ENCODE measurements at regions not wholly inside any gene's neighbourhood (a gene's known extent, or its start where the extent isn't known, plus 50 kb on each side); places are given as distances from the start of the nearest gene placed in this dataset.
"Not testable (repeated sequence)": the region's sequence is repeated elsewhere in the genome, so short reads cannot be mapped to it uniquely, and the experiment has no call there.

- intact Hi-C loops (cut with DNase I) = no loop called here
- Histone ChIP-seq H3K27me3 (no peaks in the 10 kb centered on the region), H3K4me1 (ENCODE audit: insufficient read depth) (no peaks in the 10 kb centered on the region), H3K36me3 (no peaks in the 10 kb centered on the region), H3K4me3 (no peak overlapping the region), H3K9me3 (no peaks in the 10 kb centered on the region), H3K27ac (no peak overlapping the region)
- TF ChIP-seq EP300 (IDR thresholded peaks at IDR 0.05) = no peak
- TF ChIP-seq, protein P1, sequence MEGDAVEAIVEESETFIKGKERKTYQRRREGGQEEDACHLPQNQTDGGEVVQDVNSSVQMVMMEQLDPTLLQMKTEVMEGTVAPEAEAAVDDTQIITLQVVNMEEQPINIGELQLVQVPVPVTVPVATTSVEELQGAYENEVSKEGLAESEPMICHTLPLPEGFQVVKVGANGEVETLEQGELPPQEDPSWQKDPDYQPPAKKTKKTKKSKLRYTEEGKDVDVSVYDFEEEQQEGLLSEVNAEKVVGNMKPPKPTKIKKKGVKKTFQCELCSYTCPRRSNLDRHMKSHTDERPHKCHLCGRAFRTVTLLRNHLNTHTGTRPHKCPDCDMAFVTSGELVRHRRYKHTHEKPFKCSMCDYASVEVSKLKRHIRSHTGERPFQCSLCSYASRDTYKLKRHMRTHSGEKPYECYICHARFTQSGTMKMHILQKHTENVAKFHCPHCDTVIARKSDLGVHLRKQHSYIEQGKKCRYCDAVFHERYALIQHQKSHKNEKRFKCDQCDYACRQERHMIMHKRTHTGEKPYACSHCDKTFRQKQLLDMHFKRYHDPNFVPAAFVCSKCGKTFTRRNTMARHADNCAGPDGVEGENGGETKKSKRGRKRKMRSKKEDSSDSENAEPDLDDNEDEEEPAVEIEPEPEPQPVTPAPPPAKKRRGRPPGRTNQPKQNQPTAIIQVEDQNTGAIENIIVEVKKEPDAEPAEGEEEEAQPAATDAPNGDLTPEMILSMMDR (IDR thresholded peaks at IDR 0.05) = no peak
- no peak for TF ChIP-seq POLR2A (IDR thresholded peaks at IDR 0.05)
- WGBS, 3 donors = 83 to 88% (median 87%) methylated on average over 7 of the region's 7 CpGs
- DNase-seq = no peak
Measured at GRCh38 chr20:55132523-55132922, 657.1 kb downstream of the DOK5 start.

GRCh38 chr20:55117577-55117976 lies 642.2 kb downstream of the DOK5 start:
- intact Hi-C loops (cut with DNase I); H3K27ac ChIP-seq: not testable (repeated sequence)

DNA sequence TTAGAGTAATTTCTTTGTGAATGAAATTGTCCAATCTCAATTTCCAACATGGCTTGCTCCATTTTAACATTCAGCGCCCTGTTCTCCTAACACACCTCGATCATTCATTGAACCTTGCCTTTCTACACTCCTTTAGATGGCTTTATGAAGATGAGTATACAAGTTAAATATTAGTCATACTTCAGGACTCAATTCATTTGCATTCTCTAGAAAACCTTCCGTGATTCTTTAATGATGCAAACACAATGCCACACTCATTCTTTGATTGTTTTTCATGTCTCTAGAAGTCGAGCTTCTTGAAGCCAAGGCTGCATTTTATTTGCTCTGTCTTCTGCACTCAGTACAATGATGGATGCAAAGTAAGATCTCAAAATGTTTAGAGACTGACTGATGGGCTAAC lies 641.2 kb downstream of the DOK5 start:
- Histone ChIP-seq H3K4me1 (ENCODE audit: insufficient read depth) (no peaks in the 10 kb centered on the region), H3K27ac (no peak overlapping the region), H3K27me3 (no peaks in the 10 kb centered on the region), H3K4me3 (no peak overlapping the region), H3K9me3 (no peaks in the 10 kb centered on the region), H3K36me3 (no peaks in the 10 kb centered on the region)
- WGBS, 3 donors = 84 to 89% (median 85%) methylated on average over 4 of the region's 4 CpGs
- no peak for DNase-seq
- intact Hi-C loops (cut with DNase I) = no loop called here
- TF ChIP-seq, protein P1 (IDR thresholded peaks at IDR 0.05) = no peak
- TF ChIP-seq POLR2A (IDR thresholded peaks at IDR 0.05) (no peak), EP300 (IDR thresholded peaks at IDR 0.05) (no peak)

More at GRCh38 chr20:55117577-55117976, 642.2 kb downstream of the DOK5 start:
- H3K4me1 ChIP-seq (ENCODE audit: insufficient read depth); H3K27me3 ChIP-seq; H3K9me3 ChIP-seq; H3K36me3 ChIP-seq; H3K4me3 ChIP-seq; DNase-seq: not testable (repeated sequence)
- 81 to 86% (median 83%) methylated on average over 4 of the region's 4 CpGs for WGBS, 3 donors

DNA sequence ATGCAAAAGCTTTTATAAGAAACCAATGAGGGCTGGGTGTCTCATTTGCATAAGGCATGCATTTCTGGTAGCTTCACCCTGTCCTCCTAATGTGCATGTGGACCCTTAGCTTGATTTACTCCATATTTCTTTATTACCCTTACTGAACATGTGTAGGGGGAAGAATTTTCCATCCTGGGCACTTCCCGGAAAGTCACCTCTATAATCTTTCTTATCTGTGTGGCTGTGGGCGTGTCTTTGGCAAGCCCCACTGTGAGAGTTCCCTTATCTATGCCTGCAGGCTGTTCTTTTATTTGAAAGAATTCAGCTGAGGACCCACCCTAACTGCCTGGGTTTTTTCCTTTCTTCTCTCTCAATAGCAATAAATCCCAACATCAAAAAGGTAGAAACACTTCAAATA lies 627.8 kb downstream of the DOK5 start:
- intact Hi-C loops (cut with DNase I) = no loop called here
- 32 to 48% (median 42%) methylated on average over 2 of the region's 2 CpGs for WGBS, 3 donors
- no peaks in the 10 kb centered on the region for H3K4me1 ChIP-seq (ENCODE audit: insufficient read depth)
- no peaks in the 10 kb centered on the region for H3K36me3 ChIP-seq
- H3K4me3 ChIP-seq = no peak overlapping the region
- H3K27me3 ChIP-seq = no peaks in the 10 kb centered on the region
- TF ChIP-seq EP300 (IDR thresholded peaks at IDR 0.05) = no peak
- TF ChIP-seq, protein P1 (IDR thresholded peaks at IDR 0.05) = no peak
- no peak for TF ChIP-seq POLR2A (IDR thresholded peaks at IDR 0.05)
- no peak for DNase-seq
- peaks cover 0 to 5% of the 10 kb centered on the region in 2 donors for H3K9me3 ChIP-seq
- H3K27ac ChIP-seq = no peak overlapping the region

- TF ChIP-seq, protein P1 (IDR thresholded peaks at IDR 0.05) = no peak
- TF ChIP-seq POLR2A (IDR thresholded peaks at IDR 0.05) (no peak), EP300 (IDR thresholded peaks at IDR 0.05) (no peak)
Measured at GRCh38 chr20:55099251-55099650, 623.9 kb downstream of the DOK5 start.

More at GRCh38 chr20:55099251-55099650, 623.9 kb downstream of the DOK5 start:
- Histone ChIP-seq H3K4me1 (ENCODE audit: insufficient read depth) (peaks cover 6% of the 10 kb centered on the region), H3K27me3 (no peaks in the 10 kb centered on the region), H3K9me3 (no peaks in the 10 kb centered on the region), H3K27ac (no peak overlapping the region), H3K36me3 (no peaks in the 10 kb centered on the region), H3K4me3 (no peak overlapping the region)
- WGBS, 3 donors = 81 to 92% (median 83%) methylated on average over 2 of the region's 2 CpGs
- no peak for DNase-seq
- intact Hi-C loops (cut with DNase I) = no loop called here
